NCI-H524 (cell line): ENCODE measurements at regions not wholly inside any gene's neighbourhood (a gene's known extent, or its start where the extent isn't known, plus 50 kb on each side); places are given as distances from the start of the nearest gene placed in this dataset.
"Not testable (repeated sequence)": the region's sequence is repeated elsewhere in the genome, so short reads cannot be mapped to it uniquely, and the experiment has no call there.

Source experiments
- DNase-seq, 2 experiments: peaks; one replicate each; lab custom pipeline; 2025; lab: John Stamatoyannopoulos, UW

GRCh38 chr11:100531290-100531689 lies 155.8 kb upstream of the ARHGAP42 start:
- not testable (repeated sequence) for DNase-seq

GRCh38 chr11:100536979-100537378 lies 150.1 kb upstream of the ARHGAP42 start:
- no peak for DNase-seq

- no peak for DNase-seq
These were observed 143.7 kb upstream of the ARHGAP42 start for GRCh38 chr11:100543386-100543785.

GRCh38 chr11:100545556-100545955 lies 141.5 kb upstream of the ARHGAP42 start:
- peak in 1 of 2 experiments; percentile 13 for DNase-seq

GRCh38 chr11:100545970-100546369 lies 141.1 kb upstream of the ARHGAP42 start:
- DNase-seq: no peak

GRCh38 chr11:100546714-100547113 lies 140.4 kb upstream of the ARHGAP42 start:
- DNase-seq: peak in 1 of 2 experiments; percentile 5

- DNase-seq: no peak
These were observed 136.8 kb upstream of the ARHGAP42 start for GRCh38 chr11:100550298-100550697.

GRCh38 chr11:100550912-100551632 lies 136.0 kb upstream of the ARHGAP42 start:
- no peak for DNase-seq

- DNase-seq: no peak
These were observed 131.2 kb upstream of the ARHGAP42 start for GRCh38 chr11:100555931-100556330.

- no peak for DNase-seq
These were observed 130.3 kb upstream of the ARHGAP42 start for GRCh38 chr11:100556781-100557180.

GRCh38 chr11:100557830-100558611 lies 129.1 kb upstream of the ARHGAP42 start:
- DNase-seq: no peak

- no peak for DNase-seq
These were observed 126.5 kb upstream of the ARHGAP42 start for GRCh38 chr11:100560606-100561005.

- DNase-seq: no peak
These were observed 125.8 kb upstream of the ARHGAP42 start for GRCh38 chr11:100561323-100561722.

- no peak for DNase-seq
These were observed 125.0 kb upstream of the ARHGAP42 start for GRCh38 chr11:100562128-100562527.

GRCh38 chr11:100563541-100564280 lies 123.4 kb upstream of the ARHGAP42 start:
- no peak for DNase-seq

- DNase-seq: peak in 1 of 2 experiments; percentile 34
These were observed 113.1 kb upstream of the ARHGAP42 start for GRCh38 chr11:100573911-100574513.

- DNase-seq: peak; percentile 24 to 37
These were observed 112.0 kb upstream of the ARHGAP42 start for GRCh38 chr11:100574894-100575769.

- DNase-seq: peak in 1 of 2 experiments; percentile 64
These were observed 111.0 kb upstream of the ARHGAP42 start for GRCh38 chr11:100575860-100576717.

- DNase-seq: no peak
These were observed 110.4 kb upstream of the ARHGAP42 start for GRCh38 chr11:100576718-100577021.

- DNase-seq: no peak
These were observed 108.2 kb upstream of the ARHGAP42 start for GRCh38 chr11:100578831-100579311.
